ENCODE measurements at regions not wholly inside any gene's neighbourhood (a gene's known extent, or its start where the extent isn't known, plus 50 kb on each side); places are given as distances from the start of the nearest gene placed in this dataset.

DNA sequence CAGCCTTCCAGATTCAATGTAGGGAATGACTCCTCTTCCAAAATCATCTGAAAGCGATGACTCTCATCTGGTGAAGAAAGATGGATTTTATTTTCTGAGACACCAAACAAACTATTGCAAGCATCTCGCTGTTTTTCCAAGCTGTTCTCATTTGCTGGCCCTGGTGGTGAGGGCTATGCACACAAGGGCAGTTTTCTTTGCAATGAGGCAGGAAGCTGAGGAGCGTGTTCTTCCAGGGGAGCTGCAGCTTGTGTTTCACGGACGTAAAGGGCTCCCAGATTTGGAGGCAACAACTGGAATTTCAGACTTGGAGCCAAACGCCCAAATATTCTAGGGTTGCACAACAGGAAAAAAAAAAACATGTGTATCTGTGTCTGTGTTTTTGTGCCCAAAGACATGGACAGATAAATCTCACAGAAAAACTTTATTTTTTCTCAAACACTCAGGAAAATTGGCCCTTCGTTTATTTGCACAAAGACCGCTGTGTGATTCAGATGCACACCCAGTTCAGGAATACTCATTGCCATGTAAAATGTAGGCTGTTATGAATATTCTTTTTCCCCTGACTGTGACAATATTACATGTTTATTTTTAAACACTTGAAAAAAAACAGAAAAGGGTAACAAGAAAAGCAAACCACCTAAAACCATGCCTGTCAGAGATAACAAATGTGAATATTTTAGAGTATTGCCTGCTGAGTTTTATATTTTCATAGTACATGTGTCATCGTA lies 151.3 kb downstream of the GAS1 start:
- TF ChIP-seq, protein P1, sequence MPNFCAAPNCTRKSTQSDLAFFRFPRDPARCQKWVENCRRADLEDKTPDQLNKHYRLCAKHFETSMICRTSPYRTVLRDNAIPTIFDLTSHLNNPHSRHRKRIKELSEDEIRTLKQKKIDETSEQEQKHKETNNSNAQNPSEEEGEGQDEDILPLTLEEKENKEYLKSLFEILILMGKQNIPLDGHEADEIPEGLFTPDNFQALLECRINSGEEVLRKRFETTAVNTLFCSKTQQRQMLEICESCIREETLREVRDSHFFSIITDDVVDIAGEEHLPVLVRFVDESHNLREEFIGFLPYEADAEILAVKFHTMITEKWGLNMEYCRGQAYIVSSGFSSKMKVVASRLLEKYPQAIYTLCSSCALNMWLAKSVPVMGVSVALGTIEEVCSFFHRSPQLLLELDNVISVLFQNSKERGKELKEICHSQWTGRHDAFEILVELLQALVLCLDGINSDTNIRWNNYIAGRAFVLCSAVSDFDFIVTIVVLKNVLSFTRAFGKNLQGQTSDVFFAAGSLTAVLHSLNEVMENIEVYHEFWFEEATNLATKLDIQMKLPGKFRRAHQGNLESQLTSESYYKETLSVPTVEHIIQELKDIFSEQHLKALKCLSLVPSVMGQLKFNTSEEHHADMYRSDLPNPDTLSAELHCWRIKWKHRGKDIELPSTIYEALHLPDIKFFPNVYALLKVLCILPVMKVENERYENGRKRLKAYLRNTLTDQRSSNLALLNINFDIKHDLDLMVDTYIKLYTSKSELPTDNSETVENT (CRISPR knock-in tag; IDR thresholded peaks at IDR 0.05) = no peak
- TF ChIP-seq ZNF121 (CRISPR knock-in tag; conservative IDR thresholded peaks at IDR 0.05) (no peak), DPF2 (IDR thresholded peaks at IDR 0.05) (no peak)

Measured in K562 (cell line).